Stimulated activated memory B cell treated with anti-CD40 and anti-IgM and Interleukin-4, amounts not matched to agents 10 μg/mL and 1 μg/mL and 100 μg/mL, for 72 hours (primary cell): ENCODE measurements at regions not wholly inside any gene's neighbourhood (a gene's known extent, or its start where the extent isn't known, plus 50 kb on each side); places are given as distances from the start of the nearest gene placed in this dataset.
"Not testable (repeated sequence)": the region's sequence is repeated elsewhere in the genome, so short reads cannot be mapped to it uniquely, and the experiment has no call there.

ENCODE experiments used
- ATAC-seq: fragments of 150-1000 bp; cut with Tn5 transposase; 2 replicates; pipeline ENCODE4 v1.10.0; 2021
- H3K27ac Mint-ChIP-seq: one replicate; pipeline ENCODE4 v1.8.0; 2022; ENCODE audit warnings: mild to moderate bottlenecking, mixed read lengths
- H3K27me3 Mint-ChIP-seq: one replicate; pipeline ENCODE4 v1.8.0; 2022; ENCODE audit warnings: mixed read lengths
- H3K36me3 Mint-ChIP-seq: one replicate; pipeline ENCODE4 v1.8.0; 2022; ENCODE audit warnings: mixed read lengths
- H3K4me1 Mint-ChIP-seq: one replicate; pipeline ENCODE4 v1.8.0; 2022; ENCODE audit warnings: mixed read lengths
- H3K4me3 Mint-ChIP-seq: one replicate; pipeline ENCODE4 v1.8.0; 2022; ENCODE audit warnings: mild to moderate bottlenecking, moderate library complexity, mixed read lengths
- H3K9me3 Mint-ChIP-seq: one replicate; pipeline ENCODE4 v1.8.0; 2022; ENCODE audit warnings: mixed read lengths

GRCh38 chr9:78422309-78422708 is 125.4 kb downstream of the PSAT1 start:
- Mint-ChIP-seq H3K4me1 (no peaks in the 10 kb centered on the region), H3K4me3 (no peak overlapping the region), H3K36me3 (no peaks in the 10 kb centered on the region), H3K27ac (no peak overlapping the region), H3K9me3 (no peaks in the 10 kb centered on the region), H3K27me3 (no peaks in the 10 kb centered on the region)
- no peak for ATAC-seq

GRCh38 chr9:78424299-78424698 is 127.4 kb downstream of the PSAT1 start:
- no peaks in the 10 kb centered on the region for H3K27me3 Mint-ChIP-seq
- no peaks in the 10 kb centered on the region for H3K36me3 Mint-ChIP-seq
- H3K27ac Mint-ChIP-seq = no peak overlapping the region
- no peaks in the 10 kb centered on the region for H3K4me1 Mint-ChIP-seq
- H3K4me3 Mint-ChIP-seq = no peak overlapping the region
- no peak for ATAC-seq
- H3K9me3 Mint-ChIP-seq = peaks cover 3% of the 10 kb centered on the region

- no peak overlapping the region for H3K27ac Mint-ChIP-seq
- peaks cover 9% of the 10 kb centered on the region for H3K9me3 Mint-ChIP-seq
- no peak overlapping the region for H3K4me3 Mint-ChIP-seq
- H3K27me3 Mint-ChIP-seq = no peaks in the 10 kb centered on the region
- no peaks in the 10 kb centered on the region for H3K4me1 Mint-ChIP-seq
- ATAC-seq = no peak
- no peaks in the 10 kb centered on the region for H3K36me3 Mint-ChIP-seq
These were observed 131.7 kb downstream of the PSAT1 start for GRCh38 chr9:78428640-78429039.

GRCh38 chr9:78430387-78430786 is 133.5 kb downstream of the PSAT1 start:
- Mint-ChIP-seq H3K36me3 (no peaks in the 10 kb centered on the region), H3K9me3 (peaks cover 9% of the 10 kb centered on the region), H3K27me3 (no peaks in the 10 kb centered on the region), H3K4me3 (no peak overlapping the region), H3K27ac (no peak overlapping the region), H3K4me1 (no peaks in the 10 kb centered on the region)
- ATAC-seq = no peak

- H3K9me3 Mint-ChIP-seq, H3K27me3 Mint-ChIP-seq, H3K4me3 Mint-ChIP-seq, H3K27ac Mint-ChIP-seq, ATAC-seq, H3K4me1 Mint-ChIP-seq, H3K36me3 Mint-ChIP-seq: not testable (repeated sequence)
These were observed 134.1 kb downstream of the PSAT1 start for GRCh38 chr9:78431039-78431438.

- Mint-ChIP-seq H3K9me3 (peaks cover under 1% of the 10 kb centered on the region), H3K27ac (no peak overlapping the region), H3K4me3 (no peak overlapping the region), H3K27me3 (peaks cover 7% of the 10 kb centered on the region), H3K4me1 (no peaks in the 10 kb centered on the region), H3K36me3 (no peaks in the 10 kb centered on the region)
- ATAC-seq = no peak
These were observed 139.9 kb downstream of the PSAT1 start for GRCh38 chr9:78436873-78437272.

- Mint-ChIP-seq H3K27ac (no peak overlapping the region), H3K4me1 (no peaks in the 10 kb centered on the region), H3K27me3 (peaks cover 7% of the 10 kb centered on the region), H3K4me3 (no peak overlapping the region), H3K9me3 (no peaks in the 10 kb centered on the region), H3K36me3 (no peaks in the 10 kb centered on the region)
- ATAC-seq = no peak
These were observed 140.4 kb downstream of the PSAT1 start for GRCh38 chr9:78437296-78437695.

GRCh38 chr9:78437806-78438205 is 140.9 kb downstream of the PSAT1 start:
- Mint-ChIP-seq H3K9me3 (no peaks in the 10 kb centered on the region), H3K27me3 (peaks cover 7% of the 10 kb centered on the region), H3K36me3 (no peaks in the 10 kb centered on the region), H3K27ac (no peak overlapping the region), H3K4me1 (no peaks in the 10 kb centered on the region), H3K4me3 (no peak overlapping the region)
- no peak for ATAC-seq

GRCh38 chr9:78438211-78438610 is 141.3 kb downstream of the PSAT1 start:
- no peak overlapping the region for H3K27ac Mint-ChIP-seq
- ATAC-seq = no peak

GRCh38 chr9:78438780-78439179 is 141.9 kb downstream of the PSAT1 start:
- Mint-ChIP-seq H3K27me3 (peaks cover 7% of the 10 kb centered on the region), H3K4me1 (no peaks in the 10 kb centered on the region), H3K4me3 (no peak overlapping the region), H3K36me3 (no peaks in the 10 kb centered on the region), H3K9me3 (no peaks in the 10 kb centered on the region), H3K27ac (no peak overlapping the region)
- no peak for ATAC-seq

More at GRCh38 chr9:78438211-78438610, 141.3 kb downstream of the PSAT1 start:
- H3K36me3 Mint-ChIP-seq = no peaks in the 10 kb centered on the region
- peaks cover 7% of the 10 kb centered on the region for H3K27me3 Mint-ChIP-seq
- H3K9me3 Mint-ChIP-seq = no peaks in the 10 kb centered on the region
- H3K4me1 Mint-ChIP-seq = no peaks in the 10 kb centered on the region
- no peak overlapping the region for H3K4me3 Mint-ChIP-seq

GRCh38 chr9:78439190-78439865 is 142.4 kb downstream of the PSAT1 start:
- no peaks in the 10 kb centered on the region for H3K9me3 Mint-ChIP-seq
- H3K4me3 Mint-ChIP-seq = no peak overlapping the region
- H3K27me3 Mint-ChIP-seq = peaks cover 7% of the 10 kb centered on the region
- H3K27ac Mint-ChIP-seq = no peak overlapping the region
- peak; percentile 55 for ATAC-seq
- no peaks in the 10 kb centered on the region for H3K4me1 Mint-ChIP-seq
- no peaks in the 10 kb centered on the region for H3K36me3 Mint-ChIP-seq

GRCh38 chr9:78439866-78440830 is 143.2 kb downstream of the PSAT1 start:
- no peaks in the 10 kb centered on the region for H3K36me3 Mint-ChIP-seq
- no peaks in the 10 kb centered on the region for H3K4me1 Mint-ChIP-seq
- no peak overlapping the region for H3K27ac Mint-ChIP-seq
- no peak overlapping the region for H3K4me3 Mint-ChIP-seq
- no peaks in the 10 kb centered on the region for H3K9me3 Mint-ChIP-seq
- H3K27me3 Mint-ChIP-seq = peaks cover 7% of the 10 kb centered on the region
- ATAC-seq = no peak

GRCh38 chr9:78441396-78441795 is 144.5 kb downstream of the PSAT1 start:
- no peak overlapping the region for H3K4me3 Mint-ChIP-seq
- H3K9me3 Mint-ChIP-seq = no peaks in the 10 kb centered on the region
- H3K4me1 Mint-ChIP-seq = no peaks in the 10 kb centered on the region
- H3K27me3 Mint-ChIP-seq = peaks cover 7% of the 10 kb centered on the region
- ATAC-seq = no peak
- no peaks in the 10 kb centered on the region for H3K36me3 Mint-ChIP-seq
- H3K27ac Mint-ChIP-seq = no peak overlapping the region

- Mint-ChIP-seq H3K27ac (no peak overlapping the region), H3K9me3 (no peaks in the 10 kb centered on the region), H3K4me3 (no peak overlapping the region), H3K4me1 (no peaks in the 10 kb centered on the region), H3K36me3 (no peaks in the 10 kb centered on the region), H3K27me3 (peaks cover 7% of the 10 kb centered on the region)
- peak; percentile 31 for ATAC-seq
These were observed 145.0 kb downstream of the PSAT1 start for GRCh38 chr9:78441822-78442431.

- H3K4me3 Mint-ChIP-seq, H3K9me3 Mint-ChIP-seq, H3K27ac Mint-ChIP-seq, H3K36me3 Mint-ChIP-seq, H3K27me3 Mint-ChIP-seq, H3K4me1 Mint-ChIP-seq, ATAC-seq: not testable (repeated sequence)
These were observed 145.7 kb downstream of the PSAT1 start for GRCh38 chr9:78442577-78442976.
